Liver (tissue), 8 donors: ENCODE measurements at regions not wholly inside any gene's neighbourhood (a gene's known extent, or its start where the extent isn't known, plus 50 kb on each side); places are given as distances from the start of the nearest gene placed in this dataset.

Experiments
- DNase-seq: peaks from one replicate; pipeline ENCODE4 v3.0.0-alpha.2; 2017; ENCODE audit warnings: low spot score
- H3K27ac ChIP-seq, 2 donors: one replicate each; pipeline ENCODE4 v1.7.0; 2013; ENCODE audit warnings: inconsistent platforms in 2 of 2, low read length in 2 of 2, control low read depth in 1 of 2, low read depth in 1 of 2, mild to moderate bottlenecking in 1 of 2
- H3K27me3 ChIP-seq, 4 donors: one replicate each; pipeline versions ENCODE4 v1.6.1 to v1.7.0; 2013; ENCODE audit warnings: low read length in 3 of 4, inconsistent platforms in 1 of 4, mild to moderate bottlenecking in 1 of 4, moderate library complexity in 1 of 4; ENCODE audit not compliant: control insufficient read depth in 4 of 4, insufficient read depth in 4 of 4
- H3K36me3 ChIP-seq, 4 donors: one replicate each; pipeline versions ENCODE4 v1.6.1 to v1.7.0; 2013; ENCODE audit warnings: low read length in 3 of 4, mild to moderate bottlenecking in 3 of 4, low read depth in 1 of 4, moderate library complexity in 1 of 4; ENCODE audit not compliant: control insufficient read depth in 4 of 4, insufficient read depth in 3 of 4
- H3K4me1 ChIP-seq, 4 donors: one replicate each; pipeline versions ENCODE4 v1.6.1 to v1.7.0; 2013; ENCODE audit warnings: low read length in 3 of 4, mild to moderate bottlenecking in 3 of 4, moderate library complexity in 1 of 4; ENCODE audit not compliant: control insufficient read depth in 4 of 4, insufficient read depth in 4 of 4
- H3K4me3 ChIP-seq, 3 donors: one replicate each; pipeline versions ENCODE4 v1.6.1 to v1.7.0; 2013; ENCODE audit warnings: low read length in 3 of 3, control low read depth in 1 of 3, low read depth in 1 of 3, mild to moderate bottlenecking in 1 of 3
- H3K9ac ChIP-seq, 2 donors: one replicate each; pipeline ENCODE4 v1.7.0; 2013; ENCODE audit warnings: low read length in 2 of 2, mild to moderate bottlenecking in 2 of 2, moderate library complexity in 2 of 2, control low read depth in 1 of 2, low read depth in 1 of 2
- H3K9me3 ChIP-seq, 4 donors: one replicate each; pipeline versions ENCODE4 v1.6.1 to v1.7.0; 2013; ENCODE audit warnings: low read length in 3 of 4; ENCODE audit not compliant: control insufficient read depth in 4 of 4
- ATF3 ChIP-seq: IDR thresholded peaks from 2 replicates; pipeline ENCODE4 v1.6.1; 2016; ENCODE audit warnings: antibody characterized with exemption
- CTCF ChIP-seq: fragments of 150-350 bp; IDR thresholded peaks from 2 replicates; pipeline ENCODE4 v1.5.1; 2017; ENCODE audit warnings: improper control_type of control experiment, low read depth, low read length; ENCODE audit not compliant: missing input control
- EGR1 ChIP-seq, 2 donors: IDR thresholded peaks; 2 replicates each; pipeline ENCODE4 v1.6.1; 2016 to 2018; ENCODE audit warnings: antibody characterized with exemption in 2 of 2, low read depth in 2 of 2
- FOXA1 ChIP-seq: IDR thresholded peaks from 2 replicates; pipeline ENCODE4 v1.6.1; 2016; ENCODE audit warnings: antibody characterized with exemption
- FOXA2 ChIP-seq: IDR thresholded peaks from 2 replicates; pipeline ENCODE4 v1.6.1; 2016; ENCODE audit warnings: antibody characterized with exemption
- GABPA ChIP-seq, 2 donors: IDR thresholded peaks in 1 of 2; conservative IDR thresholded peaks in 1 of 2; 2 replicates each; pipeline ENCODE4 v1.6.1; 2016; ENCODE audit warnings: antibody characterized with exemption in 2 of 2, mild to moderate bottlenecking in 1 of 2, moderate library complexity in 1 of 2
- HNF4A ChIP-seq, 2 donors: conservative IDR thresholded peaks; 2 replicates each; pipeline ENCODE4 v1.6.1; 2016; ENCODE audit warnings: antibody characterized with exemption in 2 of 2, mild to moderate bottlenecking in 2 of 2
- HNF4G ChIP-seq: IDR thresholded peaks from 2 replicates; pipeline ENCODE4 v1.6.1; 2016; ENCODE audit warnings: antibody characterized with exemption
- JUND ChIP-seq, 2 donors: IDR thresholded peaks; 2 replicates each; pipeline ENCODE4 v1.6.1; 2016; ENCODE audit warnings: antibody characterized with exemption in 2 of 2
- MAX ChIP-seq: IDR thresholded peaks from 2 replicates; pipeline ENCODE4 v1.6.1; 2016; ENCODE audit warnings: antibody characterized with exemption
- NR2F2 ChIP-seq: IDR thresholded peaks from 2 replicates; pipeline ENCODE4 v1.6.1; 2016; ENCODE audit warnings: antibody characterized with exemption
- RAD21 ChIP-seq, 2 donors: IDR thresholded peaks; 2 replicates each; pipeline ENCODE4 v1.6.1; 2016; ENCODE audit warnings: antibody characterized with exemption in 2 of 2, mild to moderate bottlenecking in 2 of 2
- REST ChIP-seq: IDR thresholded peaks from 2 replicates; pipeline ENCODE4 v1.6.1; 2016; ENCODE audit warnings: antibody characterized with exemption, mild to moderate bottlenecking
- RXRA ChIP-seq, 2 donors: IDR thresholded peaks; 2 replicates each; pipeline ENCODE4 v1.6.1; 2017 to 2018; ENCODE audit warnings: antibody characterized with exemption in 2 of 2, mild to moderate bottlenecking in 1 of 2
- SP1 ChIP-seq: IDR thresholded peaks from 2 replicates; pipeline ENCODE4 v1.6.1; 2018; ENCODE audit warnings: antibody characterized with exemption, mild to moderate bottlenecking
- TAF1 ChIP-seq: conservative IDR thresholded peaks from 2 replicates; pipeline ENCODE4 v1.6.1; 2016; ENCODE audit warnings: antibody characterized with exemption, mild to moderate bottlenecking
- YY1 ChIP-seq: IDR thresholded peaks from 2 replicates; pipeline ENCODE4 v1.6.1; 2016; ENCODE audit warnings: antibody characterized with exemption, mild to moderate bottlenecking
- ZBTB33 ChIP-seq: IDR thresholded peaks from 2 replicates; pipeline ENCODE4 v1.6.1; 2016; ENCODE audit warnings: antibody characterized with exemption
- WGBS: extraction: QIAGEN DNeasy Blood & Tissue Kit; methylation state at CpG from one replicate; pipeline ENCODE4 v1.1.7; 2013; 5-methylcytosine and 5-hydroxymethylcytosine counted together
- donor health status: healthy.
- donor health status: healthy.
- donor health status: healthy.
- donor health status: healthy.
- donor health status: healthy.

- no peak for DNase-seq
- Histone ChIP-seq H3K9ac (no peak overlapping the region), H3K4me3 (no peak overlapping the region), H3K27me3 (no peaks in the 10 kb centered on the region), H3K4me1 (no peaks in the 10 kb centered on the region), H3K36me3 (no peaks in the 10 kb centered on the region), H3K27ac (no peak overlapping the region), H3K9me3 (peaks cover 0 to 4% (median 0%) of the 10 kb centered on the region in 4 donors)
- whole genome bisulfite sequencing = 96% methylated on average over 3 of the region's 3 CpGs
- TF ChIP-seq HNF4A (conservative IDR thresholded peaks at IDR 0.05) (no peak), CTCF (no peak), TAF1 (no peak), REST (no peak), MAX (no peak), SP1 (no peak), HNF4G (no peak), NR2F2 (no peak), YY1 (no peak), JUND (IDR thresholded peaks at IDR 0.05) (no peak), RXRA (IDR thresholded peaks at IDR 0.05) (no peak), EGR1 (IDR thresholded peaks at IDR 0.05; ENCODE audit: low read depth in 2 of 2) (no peak), ZBTB33 (no peak), ATF3 (no peak), FOXA2 (no peak), GABPA (IDR thresholded peaks at IDR 0.05 in 1 of 2, conservative IDR thresholded peaks at IDR 0.05 in 1 of 2) (no peak), FOXA1 (no peak), RAD21 (IDR thresholded peaks at IDR 0.05) (no peak)
These were observed 244.2 kb upstream of the DAB2 start for GRCh38 chr5:39668980-39669379.
